A673 (cell line): ENCODE measurements at regions not wholly inside any gene's neighbourhood (a gene's known extent, or its start where the extent isn't known, plus 50 kb on each side); places are given as distances from the start of the nearest gene placed in this dataset.
A peak's percentile ranks its signal among the peaks of the same experiment; 100 is the strongest.

ENCODE experiments used
- BruUV-seq: library from RNA; stranded (reverse); fragments of 400-500 nt; replicated peaks from 2 replicates; lab custom pipeline; 2021; lab: Mats Ljungman, UMichigan
- CTCF ChIA-PET: fragments of 300-600 bp; sonication (Branson Sonifier 250); formaldehyde crosslinking; loops from one replicate; lab custom pipeline; 2022; ENCODE audit warnings: antibody characterized with exemption; lab: Charles Lee
- POLR2A ChIA-PET: fragments of 300-600 bp; sonication (Branson Sonifier 250); formaldehyde crosslinking; loops from one replicate; lab custom pipeline; 2022; ENCODE audit warnings: antibody characterized with exemption; ENCODE audit not compliant: low non-redundant PET; lab: Charles Lee
- DNase-seq: peaks from one replicate; pipeline ENCODE4 v3.0.0-alpha.2; 2015; ENCODE audit warnings: low spot score
- H3K27ac ChIP-seq: fragments of 200-600 bp; sonication (generic); 2 replicates; pipeline ENCODE4 v1.5.1; 2016; ENCODE audit warnings: mixed run types, low read depth, mild to moderate bottlenecking, mixed read lengths, antibody characterized with exemption, low read length; ENCODE audit not compliant: poor library complexity, severe bottlenecking
- H3K27me3 ChIP-seq: fragments of 200-600 bp; sonication (generic); replicated peaks from 2 replicates; pipeline ENCODE4 v1.6.1; 2017; ENCODE audit warnings: mixed run types, low read depth, mild to moderate bottlenecking, mixed read lengths, antibody characterized with exemption, low read length; ENCODE audit not compliant: insufficient read depth, poor library complexity
- H3K36me3 ChIP-seq: fragments of 200-600 bp; sonication (generic); 2 replicates; pipeline ENCODE4 v1.6.1; 2016; ENCODE audit warnings: mixed run types, mild to moderate bottlenecking, mixed read lengths, antibody characterized with exemption, low read length; ENCODE audit not compliant: insufficient read depth, poor library complexity, severe bottlenecking
- H3K4me1 ChIP-seq: fragments of 200-600 bp; sonication (generic); 2 replicates; pipeline ENCODE4 v1.6.1; 2017; ENCODE audit warnings: mixed run types, mild to moderate bottlenecking, mixed read lengths, antibody characterized with exemption, low read length; ENCODE audit not compliant: insufficient read depth, poor library complexity, severe bottlenecking
- H3K4me3 ChIP-seq: fragments of 200-600 bp; sonication (generic); 2 replicates; pipeline ENCODE4 v1.5.1; 2016; ENCODE audit warnings: low read depth, mixed run types, mild to moderate bottlenecking, mixed read lengths, low read length; ENCODE audit not compliant: poor library complexity, severe bottlenecking
- H3K9me3 ChIP-seq: fragments of 200-600 bp; sonication (generic); 2 replicates; pipeline ENCODE4 v1.6.1; 2016; ENCODE audit warnings: mixed run types, low read depth, mild to moderate bottlenecking, mixed read lengths, antibody characterized with exemption, low read length; ENCODE audit not compliant: poor library complexity, severe bottlenecking
- EZH2 ChIP-seq: fragments of 200-600 bp; sonication (generic); IDR thresholded peaks from 2 replicates; pipeline ENCODE4 v1.6.1; 2017; ENCODE audit warnings: borderline replicate concordance, low read depth, mild to moderate bottlenecking, mixed read lengths, antibody characterized with exemption, low read length; ENCODE audit not compliant: poor library complexity, severe bottlenecking
- intact Hi-C: fragments of 100-400 bp; cut with micrococcal nuclease; formaldehyde crosslinking; loops from one replicate; pipeline ENCODE4 v1.10.0; 2022; ENCODE audit not compliant: unreplicated experiment
- TF ChIP-seq, protein P1 (sequence below): fragments of 300-800, 200-600 bp; sonication (generic); conservative IDR thresholded peaks from 2 replicates; pipeline ENCODE4 v1.5.1; 2017; ENCODE audit warnings: low read depth, mild to moderate bottlenecking, antibody characterized with exemption, low read length, moderate library complexity, mixed read lengths

GRCh38 chr6:19167251-19167650 is 669.9 kb upstream of the ID4 start:
- ChIA-PET POLR2A (no interaction called here), CTCF (no interaction called here)
- TF ChIP-seq, protein P1, sequence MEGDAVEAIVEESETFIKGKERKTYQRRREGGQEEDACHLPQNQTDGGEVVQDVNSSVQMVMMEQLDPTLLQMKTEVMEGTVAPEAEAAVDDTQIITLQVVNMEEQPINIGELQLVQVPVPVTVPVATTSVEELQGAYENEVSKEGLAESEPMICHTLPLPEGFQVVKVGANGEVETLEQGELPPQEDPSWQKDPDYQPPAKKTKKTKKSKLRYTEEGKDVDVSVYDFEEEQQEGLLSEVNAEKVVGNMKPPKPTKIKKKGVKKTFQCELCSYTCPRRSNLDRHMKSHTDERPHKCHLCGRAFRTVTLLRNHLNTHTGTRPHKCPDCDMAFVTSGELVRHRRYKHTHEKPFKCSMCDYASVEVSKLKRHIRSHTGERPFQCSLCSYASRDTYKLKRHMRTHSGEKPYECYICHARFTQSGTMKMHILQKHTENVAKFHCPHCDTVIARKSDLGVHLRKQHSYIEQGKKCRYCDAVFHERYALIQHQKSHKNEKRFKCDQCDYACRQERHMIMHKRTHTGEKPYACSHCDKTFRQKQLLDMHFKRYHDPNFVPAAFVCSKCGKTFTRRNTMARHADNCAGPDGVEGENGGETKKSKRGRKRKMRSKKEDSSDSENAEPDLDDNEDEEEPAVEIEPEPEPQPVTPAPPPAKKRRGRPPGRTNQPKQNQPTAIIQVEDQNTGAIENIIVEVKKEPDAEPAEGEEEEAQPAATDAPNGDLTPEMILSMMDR = no peak
- no peak for TF ChIP-seq EZH2
- H3K9me3 ChIP-seq = no peaks in the 10 kb centered on the region
- DNase-seq = peak; percentile 18
- no peak overlapping the region for H3K27ac ChIP-seq
- no peaks in the 10 kb centered on the region for H3K27me3 ChIP-seq
- no TSS peak for BruUV-seq
- no peaks in the 10 kb centered on the region for H3K4me1 ChIP-seq
- intact Hi-C loops = no loop called here
- H3K4me3 ChIP-seq = no peak overlapping the region
- no peaks in the 10 kb centered on the region for H3K36me3 ChIP-seq

DNA sequence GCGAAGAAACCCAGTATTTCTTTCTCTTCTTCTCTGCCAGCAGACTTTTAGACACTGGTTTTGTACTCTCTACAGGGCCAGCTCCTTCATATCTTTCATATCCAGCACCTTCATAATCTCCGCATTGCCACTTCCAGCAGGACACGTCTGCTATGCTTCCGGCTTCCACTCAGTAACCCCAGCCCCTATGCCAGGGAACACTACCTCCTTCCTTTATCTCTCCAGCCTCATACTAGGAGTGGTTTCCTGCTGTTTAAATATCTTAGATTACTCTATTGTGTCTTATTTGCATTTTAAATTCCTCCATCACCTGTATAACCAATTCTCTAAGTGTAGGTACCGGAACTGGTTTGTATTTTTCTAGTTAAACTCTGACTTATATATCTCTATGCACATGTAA is 667.8 kb upstream of the ID4 start:
- POLR2A ChIA-PET = no interaction called here

DNA sequence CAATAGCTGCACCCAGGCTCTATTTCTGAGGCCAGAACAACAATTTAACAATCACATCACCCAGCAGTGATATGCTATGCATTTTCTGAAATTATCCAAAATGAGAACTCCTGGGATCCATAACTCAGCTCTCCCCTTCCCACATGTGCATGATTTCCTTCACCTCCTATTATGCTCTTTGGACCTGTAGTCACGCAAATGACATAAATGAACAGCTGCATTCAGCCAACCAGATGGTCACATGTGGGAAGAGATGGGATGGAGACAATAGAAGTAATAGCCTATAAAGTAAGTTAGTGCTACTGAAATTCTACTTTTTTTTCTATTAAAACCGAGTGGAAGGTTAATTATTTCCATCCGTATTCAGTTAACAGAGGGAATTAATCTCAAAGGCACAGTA is 662.1 kb upstream of the ID4 start:
- BruUV-seq = no TSS peak

More for the DNA sequence above, 667.8 kb upstream of the ID4 start:
- Histone ChIP-seq H3K4me3 (no peak overlapping the region), H3K9me3 (no peaks in the 10 kb centered on the region), H3K4me1 (no peaks in the 10 kb centered on the region), H3K36me3 (no peaks in the 10 kb centered on the region), H3K27me3 (no peaks in the 10 kb centered on the region), H3K27ac (no peak overlapping the region)
- intact Hi-C loops = no loop called here
- CTCF ChIA-PET = no interaction called here
- no TSS peak for BruUV-seq
- no peak for DNase-seq
- TF ChIP-seq EZH2 = no peak
- TF ChIP-seq, protein P1 = no peak

More for the DNA sequence above, 662.1 kb upstream of the ID4 start:
- peaks cover 5% of the 10 kb centered on the region for H3K9me3 ChIP-seq
- H3K36me3 ChIP-seq = no peaks in the 10 kb centered on the region
- H3K4me1 ChIP-seq = no peaks in the 10 kb centered on the region
- TF ChIP-seq, protein P1 = no peak
- TF ChIP-seq EZH2 = no peak
- ChIA-PET CTCF (no interaction called here), POLR2A (no interaction called here)
- H3K4me3 ChIP-seq = no peak overlapping the region
- no peak overlapping the region for H3K27ac ChIP-seq
- DNase-seq = no peak
- intact Hi-C loops = no loop called here
- no peaks in the 10 kb centered on the region for H3K27me3 ChIP-seq
